ENCODE measurements at regions not wholly inside any gene's neighbourhood (a gene's known extent, or its start where the extent isn't known, plus 50 kb on each side); places are given as distances from the start of the nearest gene placed in this dataset.

DNA sequence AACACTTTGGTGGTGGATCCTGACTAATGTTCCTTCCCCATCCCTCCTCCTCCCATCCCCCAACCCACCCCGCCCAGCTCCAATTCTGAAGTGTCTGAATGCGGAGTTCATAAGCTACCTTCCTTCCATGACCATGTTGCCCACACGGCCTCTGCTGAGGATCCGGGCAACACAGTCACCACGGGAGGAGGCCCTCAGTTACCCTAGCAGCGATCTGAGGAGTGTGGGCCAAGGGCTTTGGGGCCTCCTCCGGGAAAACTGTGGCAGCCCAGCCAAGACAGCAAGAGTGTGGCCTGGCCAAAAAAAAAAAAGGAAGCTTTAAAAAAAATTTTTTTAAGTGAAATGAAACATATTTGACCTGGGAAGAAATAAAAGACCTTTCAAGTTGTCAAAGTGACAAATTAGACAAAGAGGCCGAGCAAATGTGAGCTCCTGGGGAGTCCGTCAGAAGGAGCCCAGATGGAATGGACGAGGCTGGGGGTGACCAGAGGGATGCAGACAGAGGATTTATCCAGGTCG is 169.0 kb upstream of the PKDCC start (continued):
- TF ChIP-seq, protein P1, sequence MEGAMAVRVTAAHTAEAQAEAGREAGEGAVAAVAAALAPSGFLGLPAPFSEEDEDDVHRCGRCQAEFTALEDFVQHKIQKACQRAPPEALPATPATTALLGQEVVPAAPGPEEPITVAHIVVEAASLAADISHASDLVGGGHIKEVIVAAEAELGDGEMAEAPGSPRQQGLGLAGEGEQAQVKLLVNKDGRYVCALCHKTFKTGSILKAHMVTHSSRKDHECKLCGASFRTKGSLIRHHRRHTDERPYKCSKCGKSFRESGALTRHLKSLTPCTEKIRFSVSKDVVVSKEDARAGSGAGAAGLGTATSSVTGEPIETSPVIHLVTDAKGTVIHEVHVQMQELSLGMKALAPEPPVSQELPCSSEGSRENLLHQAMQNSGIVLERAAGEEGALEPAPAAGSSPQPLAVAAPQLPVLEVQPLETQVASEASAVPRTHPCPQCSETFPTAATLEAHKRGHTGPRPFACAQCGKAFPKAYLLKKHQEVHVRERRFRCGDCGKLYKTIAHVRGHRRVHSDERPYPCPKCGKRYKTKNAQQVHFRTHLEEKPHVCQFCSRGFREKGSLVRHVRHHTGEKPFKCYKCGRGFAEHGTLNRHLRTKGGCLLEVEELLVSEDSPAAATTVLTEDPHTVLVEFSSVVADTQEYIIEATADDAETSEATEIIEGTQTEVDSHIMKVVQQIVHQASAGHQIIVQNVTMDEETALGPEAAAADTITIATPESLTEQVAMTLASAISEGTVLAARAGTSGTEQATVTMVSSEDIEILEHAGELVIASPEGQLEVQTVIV (IDR thresholded peaks at IDR 0.05; ENCODE audit: borderline replicate concordance, partially characterized antibody): no peak

DNA sequence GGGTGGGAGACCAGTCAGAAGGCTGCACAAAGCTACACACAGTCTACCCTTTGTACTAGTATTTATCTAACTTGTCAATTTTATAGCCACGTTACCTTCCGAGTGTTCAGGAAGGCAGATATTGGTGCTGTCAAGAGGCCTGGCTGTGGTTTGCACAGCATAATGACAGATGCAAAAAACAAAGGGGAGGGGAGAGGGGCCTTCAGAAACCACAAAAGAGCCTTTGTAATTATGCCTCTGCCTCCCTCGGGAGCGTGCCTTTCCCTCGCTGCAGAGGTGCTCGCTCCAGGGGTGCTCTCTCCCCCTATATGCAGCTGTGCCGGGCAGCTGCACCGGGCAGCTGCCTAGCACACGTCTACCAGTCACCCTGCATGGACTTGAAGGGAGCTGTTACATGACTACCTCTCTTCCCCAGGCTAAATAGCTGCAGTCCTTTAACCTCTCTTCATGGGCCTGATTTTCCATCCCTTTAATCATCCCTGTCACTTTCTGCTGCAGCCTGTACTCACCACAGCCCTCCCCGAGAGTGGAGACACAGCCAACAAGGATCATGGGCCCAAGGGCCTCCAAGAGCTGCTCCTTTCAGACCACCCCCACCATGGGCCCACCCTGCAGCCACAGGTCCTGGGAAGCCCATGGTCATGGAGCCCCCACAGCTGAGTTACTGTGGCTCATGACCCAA is 168.4 kb upstream of the PKDCC start:
- WGBS (ENCODE audit: insufficient coverage, insufficient replicate concordance, low lambda C conversion rate, missing lambda C conversion rate): 17% methylated on average over 10 of the region's 10 CpGs
- ATAC-seq (peak; percentile 21; the same call in 1 of the 3 replicates), FAIRE-seq (no peak), DNase-seq (ENCODE audit: low read depth, low spot score) (no peak)
- no peaks in the 10 kb centered on the region for H3K36me3 ChIP-seq (ENCODE audit: control insufficient read depth in 2 of 2, insufficient read depth in 2 of 2, low read length in 1 of 2)
- intact Hi-C loops (cut with micrococcal nuclease; ENCODE audit: unreplicated experiment): no loop called here
- ChIA-PET CTCF (interaction anchor here (0.5 to 14.9 kb wide), 10 partner anchors 8 to 1363 kb away, joined by 3 to 462 read pairs (median 4); no protein-coding TSS in a partner anchor), SMC1A (ENCODE audit: uncharacterized antibody, unreplicated experiment) (interaction anchor here (0.6 to 1.5 kb wide), 4 partner anchors 37 to 610 kb away, joined by 3 to 4 read pairs (median 3); no protein-coding TSS in a partner anchor), POLR2A (no interaction called here), RAD21 (ENCODE audit: unreplicated experiment) (interaction anchor here (1.8 kb wide), 2 partner anchors 10 to 208 kb away, joined by 5 to 6 read pairs; no protein-coding TSS in a partner anchor)
- no peak overlapping the region for H2AFZ ChIP-seq (ENCODE audit: control insufficient read depth, low read depth, low read length)
- H3K4me2 ChIP-seq (ENCODE audit: control insufficient read depth, insufficient read depth): no peak overlapping the region
- in situ Hi-C loops (cut with MboI): loop anchor here (10.0 kb wide), 1 partner anchor 455 kb away; no protein-coding TSS in a partner anchor
- BruUV-seq (replicated peaks): no TSS peak
- no peak overlapping the region for H3K4me3 ChIP-seq
- no peak for TF ChIP-seq HDAC2 (IDR thresholded peaks at IDR 0.05)
- no peak for TF ChIP-seq BCL11A (IDR thresholded peaks at IDR 0.05; ENCODE audit: low read depth, low read length)
- TF ChIP-seq HCFC1 (IDR thresholded peaks at IDR 0.05; ENCODE audit: low read length): no peak
- no peak for TF ChIP-seq BMI1 (IDR thresholded peaks at IDR 0.05; ENCODE audit: borderline replicate concordance)
- TF ChIP-seq EZH2 (IDR thresholded peaks at IDR 0.05; ENCODE audit: borderline replicate concordance, control insufficient read depth, low read depth, low read length): no peak
- H3K27me3 ChIP-seq (replicated peaks in 1 of 2; ENCODE audit: control insufficient read depth in 2 of 2, insufficient read depth in 2 of 2, low read length in 1 of 2): peaks cover 0 to 6% of the 10 kb centered on the region in 2 experiments; a peak in 3 of 4 replicates
- no peaks in the 10 kb centered on the region for H3K9me3 ChIP-seq (replicated peaks; ENCODE audit: control insufficient read depth, insufficient read depth, low read length)
- no peaks in the 10 kb centered on the region for H3K4me1 ChIP-seq (ENCODE audit: control insufficient read depth, insufficient read depth, low read length)
- no peak overlapping the region for H3K9ac ChIP-seq (ENCODE audit: control insufficient read depth, insufficient read depth, low read length)
- H4K20me1 ChIP-seq (ENCODE audit: control insufficient read depth, insufficient read depth): no peaks in the 10 kb centered on the region
- no peaks in the 10 kb centered on the region for H3K79me2 ChIP-seq (ENCODE audit: control insufficient read depth, insufficient read depth, low read length)
- no peak overlapping the region for H3K27ac ChIP-seq (ENCODE audit: control insufficient read depth, insufficient read depth)

Data from GM12878 (cell line).